ENCODE measurements at regions not wholly inside any gene's neighbourhood (a gene's known extent, or its start where the extent isn't known, plus 50 kb on each side); places are given as distances from the start of the nearest gene placed in this dataset.

DNA sequence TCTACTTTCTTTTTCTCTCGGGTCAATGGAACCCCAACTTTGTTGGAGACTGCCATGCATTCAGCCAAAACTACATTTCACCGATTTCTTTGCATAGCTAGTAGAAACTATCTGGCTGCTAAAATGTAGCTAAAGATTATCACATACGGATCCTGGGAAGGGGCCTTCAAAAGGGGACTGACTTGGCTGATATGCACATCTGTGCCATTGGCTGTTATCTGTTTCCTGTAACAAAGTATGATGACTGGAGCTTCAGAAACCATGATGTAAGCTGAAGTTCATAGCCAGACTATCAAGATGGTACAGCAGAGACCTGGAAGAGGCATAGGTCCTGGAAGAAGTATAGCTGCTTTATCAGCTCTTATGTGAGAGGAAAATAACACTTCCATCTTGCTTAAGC is 179.1 kb downstream of the NSUN3 start:
- Histone ChIP-seq H3K36me3 (ENCODE audit: insufficient read depth, low read length) (no peaks in the 10 kb centered on the region), H3K79me2 (ENCODE audit: insufficient read depth, low read length) (no peaks in the 10 kb centered on the region), H3K4me3 (ENCODE audit: insufficient read depth, low read depth, low read length) (no peak overlapping the region), H3K9ac (ENCODE audit: low read length) (no peak overlapping the region), H4K20me1 (ENCODE audit: insufficient read depth, low read length) (no peaks in the 10 kb centered on the region), H3K4me2 (ENCODE audit: low read length) (no peak overlapping the region), H3K4me1 (ENCODE audit: insufficient read depth, low read length) (no peaks in the 10 kb centered on the region), H3K9me3 (ENCODE audit: insufficient read depth, low read depth, low read length) (no peaks in the 10 kb centered on the region), H3K27ac (ENCODE audit: low read depth, low read length) (no peak overlapping the region), H2AFZ (ENCODE audit: low read depth, low read length) (no peak overlapping the region), H3K27me3 (ENCODE audit: insufficient read depth, low read length) (no peaks in the 10 kb centered on the region)
- TF ChIP-seq, protein P1, sequence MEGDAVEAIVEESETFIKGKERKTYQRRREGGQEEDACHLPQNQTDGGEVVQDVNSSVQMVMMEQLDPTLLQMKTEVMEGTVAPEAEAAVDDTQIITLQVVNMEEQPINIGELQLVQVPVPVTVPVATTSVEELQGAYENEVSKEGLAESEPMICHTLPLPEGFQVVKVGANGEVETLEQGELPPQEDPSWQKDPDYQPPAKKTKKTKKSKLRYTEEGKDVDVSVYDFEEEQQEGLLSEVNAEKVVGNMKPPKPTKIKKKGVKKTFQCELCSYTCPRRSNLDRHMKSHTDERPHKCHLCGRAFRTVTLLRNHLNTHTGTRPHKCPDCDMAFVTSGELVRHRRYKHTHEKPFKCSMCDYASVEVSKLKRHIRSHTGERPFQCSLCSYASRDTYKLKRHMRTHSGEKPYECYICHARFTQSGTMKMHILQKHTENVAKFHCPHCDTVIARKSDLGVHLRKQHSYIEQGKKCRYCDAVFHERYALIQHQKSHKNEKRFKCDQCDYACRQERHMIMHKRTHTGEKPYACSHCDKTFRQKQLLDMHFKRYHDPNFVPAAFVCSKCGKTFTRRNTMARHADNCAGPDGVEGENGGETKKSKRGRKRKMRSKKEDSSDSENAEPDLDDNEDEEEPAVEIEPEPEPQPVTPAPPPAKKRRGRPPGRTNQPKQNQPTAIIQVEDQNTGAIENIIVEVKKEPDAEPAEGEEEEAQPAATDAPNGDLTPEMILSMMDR (IDR thresholded peaks at IDR 0.05; ENCODE audit: insufficient read depth, low read depth, low read length), result no peak
- TF ChIP-seq EZH2 (IDR thresholded peaks at IDR 0.05; ENCODE audit: insufficient read depth, low read length), result no peak
- FAIRE-seq, result no peak
- peaks cover 4% of the 10 kb centered on the region for H3K4me1 Mint-ChIP-seq (ENCODE audit: low read depth, unreplicated experiment)
- DNase-seq (ENCODE audit: low read depth), result no peak
- H3K4me3 Mint-ChIP-seq (ENCODE audit: unreplicated experiment), result no peak overlapping the region
- no peaks in the 10 kb centered on the region for H3K36me3 Mint-ChIP-seq (ENCODE audit: low read depth, unreplicated experiment)
- no peak overlapping the region for H3K27ac Mint-ChIP-seq (ENCODE audit: unreplicated experiment)
- H3K9me3 Mint-ChIP-seq (ENCODE audit: unreplicated experiment), result peaks cover 9% of the 10 kb centered on the region
- H3K27me3 Mint-ChIP-seq (ENCODE audit: low read depth, unreplicated experiment), result no peaks in the 10 kb centered on the region

DNA sequence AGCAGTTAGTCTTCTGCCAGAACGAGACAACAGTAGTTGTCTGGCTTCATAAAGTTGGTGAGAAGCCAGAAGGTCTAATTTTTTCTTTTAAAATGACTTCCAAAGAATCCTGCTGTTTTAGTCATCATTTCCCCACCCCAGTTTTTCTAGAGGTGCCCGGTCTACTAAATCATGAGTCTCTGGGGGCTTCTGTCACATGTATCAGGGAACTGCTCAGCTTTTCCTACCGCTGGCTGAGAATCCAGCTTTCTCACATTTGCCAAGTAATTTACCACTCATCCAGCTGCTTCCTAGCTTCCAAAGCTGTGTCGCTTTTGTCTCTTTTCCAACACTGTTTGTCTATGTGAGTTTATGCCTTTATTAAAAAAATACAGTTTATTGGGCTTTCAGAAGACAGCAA is 183.3 kb downstream of the NSUN3 start:
- FAIRE-seq, result no peak
- no peak overlapping the region for H3K4me3 ChIP-seq (ENCODE audit: insufficient read depth, low read depth, low read length)
- no peaks in the 10 kb centered on the region for H3K36me3 ChIP-seq (ENCODE audit: insufficient read depth, low read length)
- peak; percentile 49 for DNase-seq (ENCODE audit: low read depth)
- H3K4me2 ChIP-seq (ENCODE audit: low read length), result peak overlapping the region; percentile 50
- H3K4me3 Mint-ChIP-seq (ENCODE audit: unreplicated experiment), result no peak overlapping the region
- no peaks in the 10 kb centered on the region for H3K9me3 Mint-ChIP-seq (ENCODE audit: unreplicated experiment)
- no peak overlapping the region for H3K27ac ChIP-seq (ENCODE audit: low read depth, low read length)
- no peaks in the 10 kb centered on the region for H3K9me3 ChIP-seq (ENCODE audit: insufficient read depth, low read depth, low read length)
- H3K79me2 ChIP-seq (ENCODE audit: insufficient read depth, low read length), result no peaks in the 10 kb centered on the region
- H2AFZ ChIP-seq (ENCODE audit: low read depth, low read length), result no peak overlapping the region
- peaks cover 8% of the 10 kb centered on the region for H3K4me1 Mint-ChIP-seq (ENCODE audit: low read depth, unreplicated experiment)
- H3K9ac ChIP-seq (ENCODE audit: low read length), result no peak overlapping the region
- TF ChIP-seq, protein P1 (IDR thresholded peaks at IDR 0.05; ENCODE audit: insufficient read depth, low read depth, low read length), result no peak
- TF ChIP-seq EZH2 (IDR thresholded peaks at IDR 0.05; ENCODE audit: insufficient read depth, low read length), result no peak
- H3K27me3 ChIP-seq (ENCODE audit: insufficient read depth, low read length), result no peaks in the 10 kb centered on the region
- no peaks in the 10 kb centered on the region for H3K36me3 Mint-ChIP-seq (ENCODE audit: low read depth, unreplicated experiment)
- no peaks in the 10 kb centered on the region for H3K4me1 ChIP-seq (ENCODE audit: insufficient read depth, low read length)
- no peaks in the 10 kb centered on the region for H3K27me3 Mint-ChIP-seq (ENCODE audit: low read depth, unreplicated experiment)
- H3K27ac Mint-ChIP-seq (ENCODE audit: unreplicated experiment), result no peak overlapping the region
- no peaks in the 10 kb centered on the region for H4K20me1 ChIP-seq (ENCODE audit: insufficient read depth, low read length)

DNA sequence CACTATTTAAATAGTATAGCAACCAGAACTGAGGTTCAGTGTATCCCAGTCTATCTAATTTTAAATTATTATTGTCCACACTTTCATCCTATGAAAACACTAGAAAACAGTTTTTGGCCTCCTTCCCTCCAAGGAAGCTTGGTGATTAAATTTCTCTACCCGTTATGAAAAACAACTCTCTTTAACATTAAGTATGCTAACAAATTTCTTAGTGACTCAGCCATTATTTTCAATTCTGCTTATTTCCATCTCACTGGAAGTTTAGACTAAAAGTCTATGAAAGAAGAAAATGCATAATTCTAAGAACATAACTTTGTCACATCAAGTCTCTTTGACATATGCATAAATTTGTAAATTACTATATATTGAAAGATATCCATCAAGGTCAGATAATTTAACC is 185.2 kb downstream of the NSUN3 start:
- no peaks in the 10 kb centered on the region for H3K36me3 ChIP-seq (ENCODE audit: insufficient read depth, low read length)
- H3K4me3 Mint-ChIP-seq (ENCODE audit: unreplicated experiment), result no peak overlapping the region
- H3K9me3 Mint-ChIP-seq (ENCODE audit: unreplicated experiment), result no peaks in the 10 kb centered on the region
- H3K4me1 ChIP-seq (ENCODE audit: insufficient read depth, low read length), result no peaks in the 10 kb centered on the region
- no peak overlapping the region for H3K27ac ChIP-seq (ENCODE audit: low read depth, low read length)
- no peak overlapping the region for H3K9ac ChIP-seq (ENCODE audit: low read length)
- peaks cover 8% of the 10 kb centered on the region for H3K4me1 Mint-ChIP-seq (ENCODE audit: low read depth, unreplicated experiment)
- TF ChIP-seq EZH2 (IDR thresholded peaks at IDR 0.05; ENCODE audit: insufficient read depth, low read length), result no peak
- TF ChIP-seq, protein P1 (IDR thresholded peaks at IDR 0.05; ENCODE audit: insufficient read depth, low read depth, low read length), result no peak
- H3K9me3 ChIP-seq (ENCODE audit: insufficient read depth, low read depth, low read length), result no peaks in the 10 kb centered on the region
- no peaks in the 10 kb centered on the region for H3K36me3 Mint-ChIP-seq (ENCODE audit: low read depth, unreplicated experiment)
- no peaks in the 10 kb centered on the region for H4K20me1 ChIP-seq (ENCODE audit: insufficient read depth, low read length)
- H3K4me3 ChIP-seq (ENCODE audit: insufficient read depth, low read depth, low read length), result no peak overlapping the region
- no peaks in the 10 kb centered on the region for H3K27me3 Mint-ChIP-seq (ENCODE audit: low read depth, unreplicated experiment)
- no peak overlapping the region for H3K27ac Mint-ChIP-seq (ENCODE audit: unreplicated experiment)
- no peak overlapping the region for H3K4me2 ChIP-seq (ENCODE audit: low read length)
- no peaks in the 10 kb centered on the region for H3K27me3 ChIP-seq (ENCODE audit: insufficient read depth, low read length)
- no peak for DNase-seq (ENCODE audit: low read depth)
- H3K79me2 ChIP-seq (ENCODE audit: insufficient read depth, low read length), result no peaks in the 10 kb centered on the region
- no peak overlapping the region for H2AFZ ChIP-seq (ENCODE audit: low read depth, low read length)
- no peak for FAIRE-seq

Data from astrocyte (in vitro differentiated cells and primary cell).